Astrocyte (in vitro differentiated cells and primary cell): ENCODE measurements at regions not wholly inside any gene's neighbourhood (a gene's known extent, or its start where the extent isn't known, plus 50 kb on each side); places are given as distances from the start of the nearest gene placed in this dataset.

Source experiments
- CTCF ChIP-seq: IDR thresholded peaks from 2 replicates; pipeline ENCODE4 v1.5.1; 2011; ENCODE audit warnings: low read depth, mild to moderate bottlenecking, inconsistent platforms, low read length, moderate library complexity; ENCODE audit not compliant: insufficient read depth
- EZH2 ChIP-seq: IDR thresholded peaks from 2 replicates; pipeline ENCODE4 v1.6.1; 2012; ENCODE audit warnings: mild to moderate bottlenecking, low read length, inconsistent platforms; ENCODE audit not compliant: insufficient read depth

DNA sequence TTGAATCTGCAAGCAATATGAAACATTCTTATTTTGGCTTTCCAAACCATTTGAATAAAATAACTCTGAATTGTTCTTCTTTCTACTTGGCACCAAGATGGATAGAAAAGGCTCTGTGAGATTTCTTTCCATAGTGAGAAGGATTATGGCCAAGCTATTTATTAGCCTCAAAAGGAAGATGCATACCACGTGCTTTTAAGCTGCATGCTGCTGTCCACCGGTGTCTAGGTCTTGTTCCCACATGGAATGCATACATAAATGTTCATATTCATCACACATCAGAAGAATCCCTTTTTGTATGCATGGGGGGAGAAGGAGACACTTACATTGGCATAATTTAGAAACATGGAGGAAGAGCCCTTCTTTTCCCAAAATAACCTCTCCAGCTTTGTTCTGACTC, 273.4 kb downstream of the FAM76B start:
- TF ChIP-seq CTCF (no peak), EZH2 (no peak)
